AG04449 (cell line): ENCODE measurements at regions not wholly inside any gene's neighbourhood (a gene's known extent, or its start where the extent isn't known, plus 50 kb on each side); places are given as distances from the start of the nearest gene placed in this dataset.
A peak's percentile ranks its signal among the peaks of the same experiment; 100 is the strongest.

ENCODE experiments used
- CTCF ChIA-PET: fragments of 350-600 bp; formaldehyde crosslinking; extraction: SDS; loops from one replicate; lab custom pipeline; 2021; ENCODE audit warnings: antibody characterized with exemption; lab: Yijun Ruan, JAX
- POLR2A ChIA-PET: fragments of 400-600, 350-600 bp; formaldehyde crosslinking; extraction: SDS; loops from one replicate; lab custom pipeline; 2020; ENCODE audit warnings: antibody characterized with exemption, inconsistent platforms; lab: Yijun Ruan, JAX
- DNase-seq: peaks from one replicate; pipeline ENCODE4 v3.0.0-alpha.2; 2010; ENCODE audit warnings: low read depth, low spot score
- H3K4me3 ChIP-seq: 2 replicates; pipeline ENCODE4 v1.5.1; 2011; ENCODE audit warnings: low read depth, mild to moderate bottlenecking, control low read depth, low read length
- TF ChIP-seq, protein P1 (sequence below): IDR thresholded peaks from one replicate; pipeline ENCODE4 v1.5.1; 2011; ENCODE audit warnings: mild to moderate bottlenecking, moderate library complexity, low read length, control low read depth, inconsistent platforms; ENCODE audit not compliant: insufficient read depth; ENCODE audit errors: missing control alignments

DNA sequence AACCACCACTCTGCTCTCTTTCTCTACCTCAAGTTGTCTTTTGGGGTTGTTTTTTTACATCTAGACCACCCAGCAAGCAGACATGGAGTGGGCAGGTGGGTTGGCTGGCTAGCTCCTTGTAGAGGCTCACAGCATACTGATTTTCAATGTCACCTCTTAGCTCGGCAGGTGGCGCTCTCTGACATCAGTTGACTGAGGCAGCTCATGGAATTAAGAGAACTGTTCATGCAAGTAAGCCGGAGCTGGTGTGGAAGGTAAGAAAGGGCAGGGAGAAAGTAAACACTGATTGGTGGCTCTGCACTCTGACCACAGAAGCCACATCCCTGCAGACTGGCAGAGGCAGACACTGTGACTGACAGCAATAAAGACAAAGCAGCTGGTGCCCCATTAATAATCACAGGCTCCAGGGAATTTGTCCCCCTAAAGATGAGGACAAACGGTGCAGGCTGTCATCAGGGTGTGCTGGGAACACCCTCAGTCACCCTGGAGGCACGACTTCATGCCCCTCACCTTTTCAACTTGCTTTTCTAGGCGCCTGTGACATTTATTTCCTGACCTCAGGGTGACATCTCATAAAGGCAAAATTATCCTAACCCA lies 226.8 kb downstream of the LMX1A start:
- DNase-seq, result no peak
- CTCF ChIA-PET, result interaction anchor here (0.8 to 3.0 kb wide), 6 partner anchors 10 to 463 kb away, joined by 3 to 13 read pairs (median 4); no protein-coding TSS in a partner anchor
- TF ChIP-seq, protein P1, sequence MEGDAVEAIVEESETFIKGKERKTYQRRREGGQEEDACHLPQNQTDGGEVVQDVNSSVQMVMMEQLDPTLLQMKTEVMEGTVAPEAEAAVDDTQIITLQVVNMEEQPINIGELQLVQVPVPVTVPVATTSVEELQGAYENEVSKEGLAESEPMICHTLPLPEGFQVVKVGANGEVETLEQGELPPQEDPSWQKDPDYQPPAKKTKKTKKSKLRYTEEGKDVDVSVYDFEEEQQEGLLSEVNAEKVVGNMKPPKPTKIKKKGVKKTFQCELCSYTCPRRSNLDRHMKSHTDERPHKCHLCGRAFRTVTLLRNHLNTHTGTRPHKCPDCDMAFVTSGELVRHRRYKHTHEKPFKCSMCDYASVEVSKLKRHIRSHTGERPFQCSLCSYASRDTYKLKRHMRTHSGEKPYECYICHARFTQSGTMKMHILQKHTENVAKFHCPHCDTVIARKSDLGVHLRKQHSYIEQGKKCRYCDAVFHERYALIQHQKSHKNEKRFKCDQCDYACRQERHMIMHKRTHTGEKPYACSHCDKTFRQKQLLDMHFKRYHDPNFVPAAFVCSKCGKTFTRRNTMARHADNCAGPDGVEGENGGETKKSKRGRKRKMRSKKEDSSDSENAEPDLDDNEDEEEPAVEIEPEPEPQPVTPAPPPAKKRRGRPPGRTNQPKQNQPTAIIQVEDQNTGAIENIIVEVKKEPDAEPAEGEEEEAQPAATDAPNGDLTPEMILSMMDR, result peak; percentile 51
- H3K4me3 ChIP-seq, result no peak overlapping the region
- POLR2A ChIA-PET, result no interaction called here

DNA sequence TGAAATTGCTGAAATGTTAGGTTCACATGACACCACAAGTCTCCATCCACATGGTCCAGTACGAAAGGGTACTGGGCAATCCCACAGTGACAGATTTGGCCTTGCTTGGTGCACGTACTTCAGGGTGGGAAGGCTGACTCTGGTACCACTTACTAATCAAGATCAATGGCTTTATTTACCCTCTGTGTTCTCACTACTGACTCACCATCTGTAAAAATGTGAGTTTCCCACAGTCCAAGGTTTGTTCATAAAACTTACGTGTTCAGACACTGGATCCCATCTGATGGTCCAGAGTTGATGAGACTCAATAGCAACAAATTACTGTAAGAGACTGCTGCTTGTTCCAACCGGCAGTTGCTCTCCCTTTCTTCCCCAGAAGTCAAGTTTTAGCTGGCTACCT lies 231.7 kb downstream of the LMX1A start:
- POLR2A ChIA-PET, result no interaction called here
- TF ChIP-seq, protein P1, result no peak
- DNase-seq, result no peak
- CTCF ChIA-PET, result no interaction called here
- no peak overlapping the region for H3K4me3 ChIP-seq

DNA sequence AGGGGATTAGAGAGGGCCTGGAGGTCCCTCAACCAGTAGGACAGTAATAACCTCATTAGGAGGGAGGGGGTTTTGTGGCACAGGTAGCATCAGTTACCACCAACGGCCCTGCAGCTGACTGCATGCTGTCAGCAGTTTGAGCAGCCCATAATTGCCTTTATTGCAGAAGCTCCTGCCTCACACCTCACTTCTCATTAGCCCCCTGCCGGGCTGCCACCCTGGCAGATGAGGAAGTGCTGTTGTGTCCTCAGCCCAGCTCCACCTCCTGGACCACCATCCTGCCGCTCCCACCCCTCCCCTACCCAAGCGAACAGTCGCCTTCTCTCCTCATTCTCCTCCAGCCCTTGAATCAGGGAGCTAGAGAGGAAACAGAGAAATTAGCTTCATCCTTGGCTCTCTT lies 237.4 kb downstream of the LMX1A start:
- CTCF ChIA-PET, result interaction anchor here (1.4 to 2.7 kb wide), 3 partner anchors 11 to 474 kb away, joined by 4 to 13 read pairs (median 5); no protein-coding TSS in a partner anchor
- TF ChIP-seq, protein P1, result no peak
- no peak for DNase-seq
- H3K4me3 ChIP-seq, result no peak overlapping the region
- POLR2A ChIA-PET, result interaction anchor here (0.6 kb wide), 1 partner anchor 211 kb away, joined by 3 read pairs; no protein-coding TSS in a partner anchor

DNA sequence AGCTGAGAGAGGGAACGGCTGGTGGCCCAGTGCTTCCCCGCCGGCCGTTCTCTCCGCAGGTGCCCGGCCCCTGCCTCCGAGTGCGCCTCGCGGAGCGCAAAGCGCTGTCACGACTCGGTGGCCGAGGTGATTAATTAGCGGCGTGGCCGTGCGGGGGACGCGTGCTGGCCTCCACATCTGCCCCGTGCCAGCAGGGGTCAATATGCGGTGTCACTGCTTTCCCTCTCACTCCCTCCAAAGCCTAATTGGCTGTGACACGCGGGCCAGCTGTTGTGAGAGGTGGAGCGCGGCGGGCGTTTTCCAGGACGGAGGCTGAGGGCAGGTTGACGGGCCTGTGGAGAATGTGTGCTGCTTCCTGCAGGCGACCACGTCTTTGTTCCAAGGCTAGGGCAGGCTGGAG lies 239.0 kb downstream of the LMX1A start:
- no peak for DNase-seq
- no peak overlapping the region for H3K4me3 ChIP-seq
- TF ChIP-seq, protein P1, result no peak
- CTCF ChIA-PET, result interaction anchor here (1.1 to 1.5 kb wide), 2 partner anchors 28 to 251 kb away, joined by 3 read pairs; no protein-coding TSS in a partner anchor
- POLR2A ChIA-PET, result no interaction called here

DNA sequence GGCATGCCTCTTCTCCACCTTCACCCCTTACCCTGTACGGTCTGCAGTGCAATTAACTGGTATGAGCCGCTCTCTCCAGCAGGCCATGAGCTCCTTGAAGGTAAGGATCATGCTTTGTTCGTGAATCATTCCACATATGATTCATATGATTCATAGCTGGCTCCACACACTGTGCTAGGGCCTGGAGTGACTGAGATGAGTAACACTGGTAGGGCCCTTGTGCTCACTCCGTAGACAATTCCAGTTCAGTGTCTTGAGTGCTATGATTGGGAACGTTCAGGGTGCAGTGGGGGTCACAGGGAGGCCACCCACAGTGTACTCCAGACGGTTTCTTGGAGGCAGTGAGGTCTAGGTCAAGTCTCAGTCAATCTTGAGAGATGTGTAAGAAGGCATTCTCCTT lies 239.8 kb downstream of the LMX1A start:
- CTCF ChIA-PET, result interaction anchor here (0.6 to 1.5 kb wide), 4 partner anchors 29 to 1754 kb away, joined by 3 read pairs; no protein-coding TSS in a partner anchor
- POLR2A ChIA-PET, result no interaction called here
- TF ChIP-seq, protein P1, result no peak
- H3K4me3 ChIP-seq, result no peak overlapping the region
- DNase-seq, result no peak

DNA sequence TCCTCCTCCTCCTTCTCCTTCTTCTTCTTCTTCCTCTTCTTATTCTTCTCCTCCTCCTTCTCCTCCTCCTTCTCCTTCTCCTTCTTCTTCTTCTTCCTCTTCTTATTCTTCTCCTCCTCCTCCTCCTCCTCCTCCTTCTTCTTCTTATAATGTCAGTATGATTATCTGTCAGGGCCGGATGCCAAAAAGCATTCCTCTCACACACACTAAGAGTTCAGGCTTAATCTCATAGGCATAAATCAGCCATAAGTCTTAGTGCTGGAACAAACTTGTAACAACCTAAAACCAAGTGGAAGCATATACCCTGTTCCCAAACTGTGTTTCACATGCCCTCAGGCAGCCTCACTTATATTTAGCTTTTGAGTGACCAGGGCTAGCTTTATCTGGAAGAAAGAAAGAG lies 240.3 kb downstream of the LMX1A start:
- TF ChIP-seq, protein P1, result no peak
- ChIA-PET POLR2A (no interaction called here), CTCF (interaction anchor here (0.8 to 1.5 kb wide), 2 partner anchors 252 to 1755 kb away, joined by 3 read pairs; no protein-coding TSS in a partner anchor)
- DNase-seq, result no peak
- H3K4me3 ChIP-seq, result no peak overlapping the region
